ENCODE measurements at regions not wholly inside any gene's neighbourhood (a gene's known extent, or its start where the extent isn't known, plus 50 kb on each side); places are given as distances from the start of the nearest gene placed in this dataset.

DNA sequence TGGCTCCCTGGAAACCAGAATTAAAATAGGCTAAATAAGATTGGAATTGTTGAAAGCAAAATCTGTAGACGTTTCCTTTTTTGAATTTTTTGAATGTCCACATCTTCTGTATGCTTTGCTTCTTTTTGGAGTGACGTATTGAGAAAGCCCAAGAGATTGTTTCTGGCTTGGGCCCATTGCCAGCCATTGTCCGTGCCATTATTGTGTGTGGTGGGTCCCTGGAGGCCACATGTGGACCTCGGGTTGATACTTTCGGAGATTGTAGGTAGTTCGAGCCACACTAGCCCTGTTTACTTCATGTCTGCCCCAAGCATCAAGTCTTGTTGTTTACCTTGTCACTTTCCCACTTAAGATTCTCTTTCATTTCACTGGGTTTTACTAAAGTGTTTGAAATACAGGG is 106.0 kb downstream of the PALM2AKAP2 start:
- no peak for DNase-seq

DNA sequence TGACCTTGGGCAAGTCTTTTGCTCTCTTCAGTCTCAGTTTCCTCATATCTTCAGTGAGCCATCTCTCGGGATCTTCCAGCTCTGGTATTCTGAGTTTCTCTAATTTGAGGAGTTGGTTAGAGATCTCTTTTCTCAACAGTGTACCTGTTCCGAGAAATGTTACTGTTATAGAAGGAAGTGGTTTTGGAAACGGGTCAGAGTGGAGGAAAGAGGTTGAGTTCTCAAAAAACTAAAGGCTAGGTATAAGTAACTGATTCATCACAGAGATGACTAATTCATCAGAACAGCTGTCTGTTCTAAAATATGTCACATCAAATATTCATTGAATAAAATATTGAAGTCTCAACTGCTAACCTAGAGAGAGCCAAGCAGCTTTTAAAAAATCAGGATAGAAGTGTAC is 106.6 kb downstream of the PALM2AKAP2 start:
- no peak for DNase-seq

- DNase-seq: no peak
These were observed 107.1 kb downstream of the PALM2AKAP2 start for GRCh38 chr9:109887079-109887478.

- no peak for DNase-seq
These were observed 108.7 kb downstream of the PALM2AKAP2 start for GRCh38 chr9:109888695-109889094.

DNA sequence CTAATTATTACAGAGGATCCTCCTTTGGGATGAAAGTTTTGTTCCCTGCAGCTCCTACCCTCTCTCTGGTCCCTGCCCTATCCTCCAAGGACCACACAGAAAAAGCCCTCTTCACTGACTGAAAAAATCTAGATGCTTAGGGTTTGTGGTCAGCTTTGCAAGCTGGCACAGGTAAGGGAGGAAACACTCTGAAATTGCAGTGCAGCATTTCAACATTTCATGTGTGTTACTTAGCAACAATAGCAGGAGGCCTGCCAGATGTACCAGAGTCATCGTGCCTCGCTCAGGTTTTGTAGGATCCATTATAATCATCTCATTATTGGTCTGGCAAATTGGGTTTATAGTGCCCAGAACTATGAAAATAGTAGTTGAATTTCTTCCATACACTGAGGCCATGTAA is 109.5 kb downstream of the PALM2AKAP2 start:
- DNase-seq: no peak

DNA sequence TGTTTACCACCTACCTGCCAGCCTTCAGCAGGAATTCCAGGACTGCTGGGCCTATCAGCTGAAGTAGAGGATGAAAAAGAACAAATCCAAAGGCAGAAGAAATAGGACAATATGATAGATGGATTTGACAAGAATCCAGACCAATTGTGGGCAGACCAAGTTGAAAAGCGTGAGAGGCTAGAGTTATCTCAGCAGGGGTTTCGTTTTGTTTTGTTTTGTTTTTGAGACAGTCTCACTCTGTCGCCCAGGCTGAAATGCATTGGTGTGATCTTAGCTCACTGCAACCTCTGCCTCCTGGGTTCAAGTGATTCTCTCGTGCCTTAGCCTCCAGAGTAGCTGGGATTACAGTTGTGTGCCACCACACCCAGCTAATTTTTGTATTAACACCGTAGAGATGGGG is 113.2 kb downstream of the PALM2AKAP2 start:
- no peak for DNase-seq

GRCh38 chr9:109894473-109894872 is 114.5 kb downstream of the PALM2AKAP2 start:
- DNase-seq: no peak

GRCh38 chr9:109894921-109895758 is 115.1 kb downstream of the PALM2AKAP2 start:
- no peak for DNase-seq

GRCh38 chr9:109901201-109901600 is 121.2 kb downstream of the PALM2AKAP2 start:
- no peak for DNase-seq

DNA sequence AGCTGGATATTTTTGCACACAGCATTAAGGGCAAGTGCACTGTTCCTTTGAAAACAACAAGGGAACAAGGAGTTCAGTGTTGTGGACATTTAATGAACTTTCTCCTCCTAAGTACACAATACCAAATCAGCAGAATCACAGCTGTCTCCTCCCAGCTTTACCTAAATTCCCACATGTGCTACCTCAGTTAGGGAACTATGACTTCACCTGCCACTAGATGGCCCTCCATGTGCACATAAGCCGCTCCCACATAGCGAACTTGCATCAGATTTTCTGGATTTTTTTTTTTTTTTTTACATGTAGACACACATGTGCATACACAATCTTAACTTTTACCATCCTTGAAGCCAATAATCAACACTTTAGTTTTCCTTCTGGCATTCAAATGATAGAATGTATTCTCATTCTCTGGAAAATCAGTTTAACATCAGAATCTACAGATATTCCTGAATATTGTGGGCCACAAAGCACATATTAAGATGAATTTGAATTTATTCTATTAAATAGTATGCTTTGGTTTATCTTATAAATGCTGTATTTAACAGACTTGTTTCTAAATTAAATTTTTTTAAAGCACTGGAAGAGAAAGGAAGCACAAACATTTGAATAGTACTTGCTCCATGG is 123.6 kb downstream of the PALM2AKAP2 start:
- DNase-seq: peak; percentile 47

GRCh38 chr9:109904666-109905065 is 124.7 kb downstream of the PALM2AKAP2 start:
- DNase-seq: no peak

DNA sequence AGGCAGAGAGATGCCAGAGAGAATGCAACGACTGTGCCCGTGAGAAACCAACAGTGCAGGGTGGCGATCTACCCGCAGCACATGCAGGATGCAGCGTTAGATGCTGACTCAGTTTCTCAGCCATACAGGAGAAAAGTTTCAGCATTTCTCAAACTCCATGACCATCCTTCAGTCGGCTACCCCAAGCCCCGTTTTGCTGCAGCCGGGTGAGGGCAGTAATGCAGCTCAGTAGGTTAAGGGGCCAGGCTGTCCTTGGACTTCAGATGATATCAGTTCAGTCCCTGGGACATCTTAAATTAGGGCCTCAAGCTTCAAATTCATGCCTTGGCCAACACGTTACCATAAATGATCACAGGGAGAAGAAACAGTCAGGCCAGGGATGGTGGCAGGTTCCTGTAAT is 125.5 kb downstream of the PALM2AKAP2 start:
- no peak for DNase-seq

GRCh38 chr9:109906766-109907382 is 126.9 kb downstream of the PALM2AKAP2 start:
- no peak for DNase-seq

DNA sequence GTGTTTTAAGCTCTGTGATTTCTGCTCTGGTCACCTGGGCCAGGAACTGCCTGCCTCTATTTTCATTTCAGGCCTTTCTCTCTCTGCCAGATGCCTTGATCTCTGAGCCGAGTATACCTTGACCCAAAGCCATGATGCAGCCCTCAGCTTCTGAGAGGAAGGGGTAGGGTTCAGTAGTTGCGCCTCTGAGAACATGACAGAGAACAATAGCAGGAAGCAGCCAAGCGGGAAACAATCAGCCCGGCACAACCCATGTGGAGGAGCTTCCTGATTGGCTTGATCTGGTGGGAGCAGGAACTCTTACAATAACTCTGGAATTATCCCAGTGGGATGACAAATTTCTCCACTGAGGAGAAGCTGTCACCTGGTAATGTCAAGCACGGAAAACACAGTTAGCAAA is 127.4 kb downstream of the PALM2AKAP2 start:
- DNase-seq: no peak

DNA sequence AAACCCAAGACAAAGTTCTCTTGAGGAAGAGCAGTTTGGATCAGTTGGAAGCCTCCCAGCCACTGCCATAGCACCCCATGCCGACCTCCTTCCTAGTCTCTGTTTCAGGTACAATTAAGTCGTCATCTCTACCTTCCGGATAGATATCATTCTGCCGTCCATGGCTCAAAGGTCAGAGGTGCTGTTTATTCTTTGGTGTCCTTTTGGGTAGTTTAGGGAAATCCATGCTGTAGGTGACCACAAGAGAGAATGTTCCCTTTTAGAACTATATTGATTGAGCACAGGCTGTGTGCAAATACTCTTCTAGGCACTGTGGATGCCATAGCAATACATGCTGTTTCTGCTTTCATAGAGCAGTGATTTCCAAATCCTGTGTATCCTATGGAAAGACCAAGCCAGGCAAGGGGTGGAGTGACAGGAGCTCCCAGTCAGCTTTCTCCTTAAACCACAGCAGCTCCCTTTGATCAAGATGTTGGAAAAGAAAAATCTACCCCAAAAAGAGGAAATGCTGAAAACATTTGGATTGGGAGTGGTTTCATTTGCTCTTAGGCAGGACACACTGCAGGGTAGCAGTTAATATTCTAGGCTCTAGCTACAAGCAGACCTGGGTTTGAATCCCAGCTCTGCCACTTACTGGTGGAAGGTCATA is 127.9 kb downstream of the PALM2AKAP2 start:
- DNase-seq: no peak

DNA sequence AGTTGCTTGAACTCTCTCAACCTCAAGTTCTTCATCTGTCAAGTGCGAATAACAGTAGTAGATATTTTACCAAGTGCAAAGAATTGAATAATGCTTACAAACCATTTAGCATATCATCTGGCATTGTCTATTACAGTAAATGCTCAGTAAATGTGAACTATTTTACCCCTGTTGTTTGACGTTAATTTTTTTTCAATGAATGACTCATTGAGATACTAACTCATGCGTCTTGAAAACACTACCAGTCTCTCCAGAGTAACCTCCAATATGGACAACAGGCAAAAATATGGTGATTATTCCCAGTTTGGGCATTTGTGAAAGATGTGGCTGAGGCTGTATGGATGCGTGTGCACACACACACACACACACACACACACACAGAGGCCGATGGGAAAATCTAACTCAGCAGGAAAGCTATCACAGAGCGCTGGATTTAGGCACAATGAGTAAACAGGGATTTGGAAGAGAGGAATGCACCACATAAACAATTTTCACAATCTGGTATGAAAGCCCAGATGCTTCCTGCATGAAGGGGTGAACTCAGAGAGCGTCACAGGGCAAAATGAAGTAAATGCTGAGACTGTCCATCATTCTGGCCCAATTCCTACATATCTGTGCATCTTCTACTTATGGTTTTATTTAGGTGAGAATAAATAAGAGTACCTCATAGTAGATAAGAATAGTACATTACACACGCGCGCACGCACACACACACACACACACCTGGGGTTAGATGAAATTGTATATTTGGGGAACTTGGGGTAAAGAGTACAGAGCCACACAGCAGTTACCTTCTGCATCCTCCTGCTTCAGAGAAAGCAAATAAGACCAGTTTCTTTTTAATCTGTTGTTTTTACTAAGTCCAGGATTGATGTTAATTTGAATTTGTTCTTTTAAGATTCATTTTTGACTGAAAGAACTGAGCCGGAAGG is 128.7 kb downstream of the PALM2AKAP2 start:
- DNase-seq: no peak

DNA sequence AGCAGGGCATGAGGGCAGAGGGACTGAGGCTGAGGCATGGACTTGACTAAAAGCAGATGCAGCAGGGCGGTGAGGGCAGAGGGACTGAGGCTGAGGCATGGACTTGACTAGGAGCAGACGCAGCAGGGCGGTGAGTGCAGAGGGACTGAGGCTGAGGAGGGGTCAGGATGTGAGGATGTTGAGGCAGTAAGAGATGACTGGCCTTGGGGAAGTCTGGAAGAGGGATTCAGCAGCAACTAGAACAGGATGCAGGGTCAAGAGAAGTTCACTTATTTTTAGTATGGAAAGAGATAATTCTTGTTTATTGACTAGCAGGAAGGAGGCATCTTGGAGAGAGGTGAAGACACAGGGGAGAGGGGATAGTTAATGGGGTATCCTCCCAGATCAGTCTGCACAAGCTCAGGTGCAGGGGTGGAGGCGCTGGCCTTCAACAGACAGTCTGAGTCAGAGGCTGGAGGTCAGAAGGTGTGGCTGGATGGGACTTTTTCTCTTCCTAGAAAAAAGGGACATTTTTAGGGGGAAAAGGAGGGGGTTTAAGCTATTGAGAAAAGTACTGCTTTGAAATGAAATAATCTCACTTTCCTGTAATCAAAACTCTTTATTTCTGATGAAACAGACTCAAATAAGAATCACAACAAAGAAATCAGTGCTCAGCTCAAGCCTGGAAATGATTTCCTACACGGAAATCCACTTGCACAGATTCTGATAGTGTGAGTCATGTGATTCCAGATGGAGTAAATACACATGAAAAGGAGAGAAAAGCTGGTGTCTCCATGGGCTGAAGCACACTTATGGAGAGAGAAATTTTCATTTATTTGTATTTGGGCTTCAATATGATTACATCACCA is 130.9 kb downstream of the PALM2AKAP2 start:
- no peak for DNase-seq

DNA sequence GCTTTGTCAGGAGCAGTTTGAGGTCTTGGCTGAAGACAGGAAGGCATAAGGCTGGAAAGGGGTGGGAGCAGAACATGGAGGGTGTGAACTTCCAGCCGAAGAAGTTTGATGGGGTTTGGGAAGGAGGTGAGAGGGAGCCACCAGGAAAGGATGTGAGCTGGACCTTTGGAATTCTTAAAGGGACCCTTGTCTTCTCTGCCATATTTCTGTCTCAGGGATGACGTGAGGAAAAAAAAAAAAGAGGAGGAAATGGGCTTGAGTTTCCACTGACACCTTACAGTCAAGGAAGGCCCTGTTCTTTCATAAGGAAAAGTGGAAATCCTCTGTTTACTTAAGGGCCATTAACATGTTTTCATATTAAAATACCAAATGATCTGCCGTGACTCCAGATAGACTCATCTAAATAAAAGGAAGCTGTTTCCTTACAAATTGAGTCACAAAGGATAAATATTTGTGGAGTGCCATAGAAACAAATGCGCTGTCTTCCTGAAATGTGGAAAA is 132.1 kb downstream of the PALM2AKAP2 start:
- DNase-seq: no peak

GRCh38 chr9:109912726-109913460 is 132.9 kb downstream of the PALM2AKAP2 start:
- DNase-seq: no peak

DNA sequence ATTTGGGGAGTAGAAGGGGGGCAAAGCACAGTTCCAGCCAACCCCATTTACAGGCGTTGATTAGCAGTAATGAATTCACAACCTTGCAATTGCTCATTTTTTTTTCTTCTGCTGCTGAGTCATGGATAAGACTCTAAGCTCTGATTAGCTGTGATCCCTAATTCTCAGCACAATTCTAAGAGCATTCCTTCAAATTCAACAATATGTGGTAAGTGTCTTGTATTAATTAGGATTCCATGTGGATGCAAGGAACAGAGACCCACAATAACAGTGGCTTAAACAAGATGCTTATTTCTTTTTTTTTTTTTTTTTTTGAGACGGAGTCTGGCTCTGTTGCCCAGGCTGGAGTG is 133.4 kb downstream of the PALM2AKAP2 start:
- DNase-seq: no peak
